Astrocyte (in vitro differentiated cells and primary cell): ENCODE measurements at regions not wholly inside any gene's neighbourhood (a gene's known extent, or its start where the extent isn't known, plus 50 kb on each side); places are given as distances from the start of the nearest gene placed in this dataset.

ENCODE experiments used
- DNase-seq: peaks from one replicate; pipeline ENCODE4 v3.0.0-alpha.2; 2010; ENCODE audit warnings: low read depth
- FAIRE-seq: peaks from 2 replicates; lab custom pipeline; 2011; peaks lifted over from hg19 to GRCh38; lab: Jason Lieb, UNC
- H2AFZ ChIP-seq: 2 replicates; pipeline ENCODE4 v1.6.0; 2012; ENCODE audit warnings: low read depth, low read length, inconsistent platforms
- H3K27ac ChIP-seq: 2 replicates; pipeline ENCODE4 v1.5.1; 2011; ENCODE audit warnings: low read depth, low read length, inconsistent platforms
- H3K27me3 ChIP-seq: 2 replicates; pipeline ENCODE4 v1.6.0; 2011; ENCODE audit warnings: low read length, inconsistent platforms; ENCODE audit not compliant: insufficient read depth
- H3K36me3 ChIP-seq: 2 replicates; pipeline ENCODE4 v1.5.1; 2011; ENCODE audit warnings: low read length, inconsistent platforms; ENCODE audit not compliant: insufficient read depth
- H3K4me1 ChIP-seq: 2 replicates; pipeline ENCODE4 v1.5.1; 2011; ENCODE audit warnings: low read length, inconsistent platforms; ENCODE audit not compliant: insufficient read depth
- H3K4me2 ChIP-seq: 2 replicates; pipeline ENCODE4 v1.6.0; 2012; ENCODE audit warnings: low read length, inconsistent platforms
- H3K4me3 ChIP-seq: 2 replicates; pipeline ENCODE4 v1.5.1; 2011; ENCODE audit warnings: low read depth, mild to moderate bottlenecking, low read length, inconsistent platforms; ENCODE audit not compliant: insufficient read depth
- H3K79me2 ChIP-seq: 2 replicates; pipeline ENCODE4 v1.6.0; 2012; ENCODE audit warnings: mild to moderate bottlenecking, low read length, inconsistent platforms; ENCODE audit not compliant: insufficient read depth
- H3K9ac ChIP-seq: 2 replicates; pipeline ENCODE4 v1.6.0; 2012; ENCODE audit warnings: mild to moderate bottlenecking, low read length, inconsistent platforms
- H3K9me3 ChIP-seq: 2 replicates; pipeline ENCODE4 v1.5.1; 2012; ENCODE audit warnings: low read depth, mild to moderate bottlenecking, low read length, inconsistent platforms; ENCODE audit not compliant: insufficient read depth
- H4K20me1 ChIP-seq: 2 replicates; pipeline ENCODE4 v1.6.0; 2012; ENCODE audit warnings: low read length, inconsistent platforms; ENCODE audit not compliant: insufficient read depth
- H3K27ac Mint-ChIP-seq: one replicate; pipeline ENCODE4 v1.8.0; 2021; ENCODE audit warnings: mild to moderate bottlenecking, mixed read lengths; ENCODE audit not compliant: unreplicated experiment
- H3K27me3 Mint-ChIP-seq: one replicate; pipeline ENCODE4 v1.8.0; 2021; ENCODE audit warnings: low read depth, mixed read lengths; ENCODE audit not compliant: unreplicated experiment
- H3K36me3 Mint-ChIP-seq: one replicate; pipeline ENCODE4 v1.8.0; 2021; ENCODE audit warnings: low read depth, mixed read lengths; ENCODE audit not compliant: unreplicated experiment
- H3K4me1 Mint-ChIP-seq: one replicate; pipeline ENCODE4 v1.8.0; 2021; ENCODE audit warnings: low read depth, mixed read lengths; ENCODE audit not compliant: unreplicated experiment
- H3K4me3 Mint-ChIP-seq: one replicate; pipeline ENCODE4 v1.8.0; 2021; ENCODE audit warnings: mild to moderate bottlenecking, moderate library complexity, mixed read lengths; ENCODE audit not compliant: unreplicated experiment
- H3K9me3 Mint-ChIP-seq: one replicate; pipeline ENCODE4 v1.8.0; 2021; ENCODE audit warnings: mild to moderate bottlenecking, mixed read lengths; ENCODE audit not compliant: unreplicated experiment
- CTCF ChIP-seq: IDR thresholded peaks from 2 replicates; pipeline ENCODE4 v1.5.1; 2011; ENCODE audit warnings: low read depth, mild to moderate bottlenecking, inconsistent platforms, low read length, moderate library complexity; ENCODE audit not compliant: insufficient read depth
- EZH2 ChIP-seq: IDR thresholded peaks from 2 replicates; pipeline ENCODE4 v1.6.1; 2012; ENCODE audit warnings: mild to moderate bottlenecking, low read length, inconsistent platforms; ENCODE audit not compliant: insufficient read depth

GRCh38 chr16:6932871-6933385 lies 399.7 kb upstream of the RBFOX1 start:
- Histone ChIP-seq H3K27me3 (no peaks in the 10 kb centered on the region), H3K79me2 (no peaks in the 10 kb centered on the region), H3K27ac (no peak overlapping the region), H3K4me3 (no peak overlapping the region), H3K4me1 (no peaks in the 10 kb centered on the region), H3K36me3 (no peaks in the 10 kb centered on the region), H3K9me3 (no peaks in the 10 kb centered on the region), H2AFZ (no peak overlapping the region), H4K20me1 (no peaks in the 10 kb centered on the region), H3K9ac (no peak overlapping the region), H3K4me2 (no peak overlapping the region)
- Mint-ChIP-seq H3K36me3 (no peaks in the 10 kb centered on the region), H3K27me3 (no peaks in the 10 kb centered on the region), H3K27ac (no peak overlapping the region), H3K4me1 (no peaks in the 10 kb centered on the region), H3K9me3 (peaks cover 4% of the 10 kb centered on the region), H3K4me3 (no peak overlapping the region)
- no peak for DNase-seq
- FAIRE-seq = no peak
- no peak for TF ChIP-seq CTCF
- TF ChIP-seq EZH2 = no peak

GRCh38 chr16:6929868-6930267 lies 402.8 kb upstream of the RBFOX1 start:
- peaks cover 7% of the 10 kb centered on the region for H3K9me3 Mint-ChIP-seq
- no peak overlapping the region for H2AFZ ChIP-seq

More at GRCh38 chr16:6929868-6930267, 402.8 kb upstream of the RBFOX1 start:
- H3K27ac ChIP-seq = no peak overlapping the region
- H3K9ac ChIP-seq = no peak overlapping the region
- H3K36me3 ChIP-seq = no peaks in the 10 kb centered on the region
- Mint-ChIP-seq H3K27me3 (no peaks in the 10 kb centered on the region), H3K4me1 (no peaks in the 10 kb centered on the region), H3K4me3 (no peak overlapping the region), H3K27ac (no peak overlapping the region), H3K36me3 (no peaks in the 10 kb centered on the region)
- H3K9me3 ChIP-seq = no peaks in the 10 kb centered on the region
- H3K79me2 ChIP-seq = no peaks in the 10 kb centered on the region
- H3K27me3 ChIP-seq = no peaks in the 10 kb centered on the region
- H3K4me2 ChIP-seq = no peak overlapping the region
- no peak overlapping the region for H3K4me3 ChIP-seq
- FAIRE-seq (no peak), DNase-seq (no peak)
- H3K4me1 ChIP-seq = no peaks in the 10 kb centered on the region
- TF ChIP-seq EZH2 (no peak), CTCF (no peak)
- no peaks in the 10 kb centered on the region for H4K20me1 ChIP-seq
